Testis (tissue), 2 donors: ENCODE measurements at regions not wholly inside any gene's neighbourhood (a gene's known extent, or its start where the extent isn't known, plus 50 kb on each side); places are given as distances from the start of the nearest gene placed in this dataset.

ENCODE experiments used
- DNase-seq: peaks from one replicate; pipeline ENCODE4 v3.0.0-alpha.2; 2019
- H3K27ac ChIP-seq, 2 donors: fragments of 200-600 bp; sonication (generic); one replicate each; pipeline ENCODE4 v1.5.1; 2019
- H3K27me3 ChIP-seq: fragments of 200-600 bp; sonication (generic); one replicate; pipeline ENCODE4 v1.5.1; 2019
- H3K36me3 ChIP-seq: fragments of 200-600 bp; sonication (generic); one replicate; pipeline ENCODE4 v1.5.1; 2017; ENCODE audit warnings: low read depth; ENCODE audit errors: missing control alignments
- H3K4me1 ChIP-seq: fragments of 200-600 bp; sonication (generic); one replicate; pipeline ENCODE4 v1.5.1; 2019
- H3K4me3 ChIP-seq, 2 donors: fragments of 200-600 bp; sonication (generic); one replicate each; pipeline ENCODE4 v1.5.1; 2017 to 2019
- H3K9me3 ChIP-seq: fragments of 200-600 bp; sonication (generic); one replicate; pipeline ENCODE4 v1.5.1; 2017
- POLR2A ChIP-seq: fragments of 450-650 bp; IDR thresholded peaks from one replicate; pipeline ENCODE4 v1.6.1; 2017; ENCODE audit warnings: antibody characterized with exemption, mild to moderate bottlenecking, moderate library complexity
- WGBS, 2 donors: methylation state at CpG; one replicate each; pipeline ENCODE4 v1.1.5; 2018; 5-methylcytosine and 5-hydroxymethylcytosine counted together
- intact Hi-C: fragments of 100-400 bp; cut with DNase I; formaldehyde crosslinking; loops from one replicate; pipeline ENCODE4 v1.15.1; 2023; ENCODE audit warnings: low total_unique reads
- TF ChIP-seq, protein P1 (sequence below), 3 experiments: fragments of 450-650 bp in 2 of 3; fragments of 200-600 bp in 1 of 3; sonication (generic) in 1 of 3; IDR thresholded peaks; one replicate each; pipeline ENCODE4 v1.5.1; 2016 to 2019; ENCODE audit warnings: antibody characterized with exemption in 3 of 3, mild to moderate bottlenecking in 2 of 3, moderate library complexity in 1 of 3

- WGBS, 2 donors: 95 to 100% methylated on average over 1 of the region's 1 CpG
- no peak for TF ChIP-seq POLR2A
- TF ChIP-seq, protein P1, sequence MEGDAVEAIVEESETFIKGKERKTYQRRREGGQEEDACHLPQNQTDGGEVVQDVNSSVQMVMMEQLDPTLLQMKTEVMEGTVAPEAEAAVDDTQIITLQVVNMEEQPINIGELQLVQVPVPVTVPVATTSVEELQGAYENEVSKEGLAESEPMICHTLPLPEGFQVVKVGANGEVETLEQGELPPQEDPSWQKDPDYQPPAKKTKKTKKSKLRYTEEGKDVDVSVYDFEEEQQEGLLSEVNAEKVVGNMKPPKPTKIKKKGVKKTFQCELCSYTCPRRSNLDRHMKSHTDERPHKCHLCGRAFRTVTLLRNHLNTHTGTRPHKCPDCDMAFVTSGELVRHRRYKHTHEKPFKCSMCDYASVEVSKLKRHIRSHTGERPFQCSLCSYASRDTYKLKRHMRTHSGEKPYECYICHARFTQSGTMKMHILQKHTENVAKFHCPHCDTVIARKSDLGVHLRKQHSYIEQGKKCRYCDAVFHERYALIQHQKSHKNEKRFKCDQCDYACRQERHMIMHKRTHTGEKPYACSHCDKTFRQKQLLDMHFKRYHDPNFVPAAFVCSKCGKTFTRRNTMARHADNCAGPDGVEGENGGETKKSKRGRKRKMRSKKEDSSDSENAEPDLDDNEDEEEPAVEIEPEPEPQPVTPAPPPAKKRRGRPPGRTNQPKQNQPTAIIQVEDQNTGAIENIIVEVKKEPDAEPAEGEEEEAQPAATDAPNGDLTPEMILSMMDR (IDR thresholded peaks at IDR 0.05): no peak
- no peaks in the 10 kb centered on the region for H3K36me3 ChIP-seq
- no peak for DNase-seq
- H3K4me3 ChIP-seq: no peak overlapping the region
- intact Hi-C loops: no loop called here
- no peaks in the 10 kb centered on the region for H3K4me1 ChIP-seq
- no peaks in the 10 kb centered on the region for H3K27me3 ChIP-seq
- H3K27ac ChIP-seq: no peak overlapping the region
- H3K9me3 ChIP-seq: no peaks in the 10 kb centered on the region
Observed at GRCh38 chr1:96360036-96360795, 361.4 kb upstream of the PTBP2 start.

GRCh38 chr1:96361271-96361856 lies 360.2 kb upstream of the PTBP2 start:
- TF ChIP-seq, protein P1 (IDR thresholded peaks at IDR 0.05): no peak
- no peak for TF ChIP-seq POLR2A
- intact Hi-C loops: no loop called here
- no peaks in the 10 kb centered on the region for H3K36me3 ChIP-seq

GRCh38 chr1:96361961-96362360 lies 359.6 kb upstream of the PTBP2 start:
- H3K36me3 ChIP-seq: no peaks in the 10 kb centered on the region
- no peak for DNase-seq
- no peaks in the 10 kb centered on the region for H3K4me1 ChIP-seq
- no peaks in the 10 kb centered on the region for H3K27me3 ChIP-seq
- intact Hi-C loops: no loop called here
- H3K4me3 ChIP-seq: no peak overlapping the region
- no peak overlapping the region for H3K27ac ChIP-seq
- TF ChIP-seq POLR2A: no peak
- TF ChIP-seq, protein P1 (IDR thresholded peaks at IDR 0.05): no peak
- no peaks in the 10 kb centered on the region for H3K9me3 ChIP-seq

More at GRCh38 chr1:96361271-96361856, 360.2 kb upstream of the PTBP2 start:
- Histone ChIP-seq H3K4me3 (no peak overlapping the region), H3K27ac (no peak overlapping the region), H3K9me3 (no peaks in the 10 kb centered on the region), H3K4me1 (no peaks in the 10 kb centered on the region), H3K27me3 (no peaks in the 10 kb centered on the region)
- 86 to 97% methylated on average over 5 of the region's 5 CpGs for WGBS, 2 donors
- no peak for DNase-seq

DNA sequence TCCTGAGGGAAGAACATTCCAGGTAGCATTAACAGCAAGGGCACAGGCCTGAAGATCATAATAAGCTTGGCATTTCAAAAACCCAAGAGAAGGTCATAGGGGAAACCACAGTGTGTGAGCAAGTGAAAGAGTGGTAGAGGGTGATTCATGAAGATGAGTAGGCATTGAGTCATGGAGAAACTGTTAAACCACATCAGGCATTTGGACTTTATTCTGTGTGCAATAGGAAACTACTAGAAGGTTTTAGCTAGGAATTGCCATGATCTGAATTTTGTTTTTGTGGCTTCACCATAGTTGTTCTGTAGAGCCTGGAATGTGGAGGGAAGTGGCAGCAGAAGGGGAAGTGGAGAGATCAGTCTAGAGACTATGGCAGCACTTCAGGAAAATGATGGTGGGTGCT lies 359.0 kb upstream of the PTBP2 start:
- no peaks in the 10 kb centered on the region for H3K4me1 ChIP-seq
- TF ChIP-seq, protein P1 (IDR thresholded peaks at IDR 0.05): no peak
- no peaks in the 10 kb centered on the region for H3K36me3 ChIP-seq
- H3K9me3 ChIP-seq: no peaks in the 10 kb centered on the region
- H3K27ac ChIP-seq: no peak overlapping the region
- DNase-seq: no peak
- H3K4me3 ChIP-seq: no peak overlapping the region
- intact Hi-C loops: no loop called here
- H3K27me3 ChIP-seq: no peaks in the 10 kb centered on the region

DNA sequence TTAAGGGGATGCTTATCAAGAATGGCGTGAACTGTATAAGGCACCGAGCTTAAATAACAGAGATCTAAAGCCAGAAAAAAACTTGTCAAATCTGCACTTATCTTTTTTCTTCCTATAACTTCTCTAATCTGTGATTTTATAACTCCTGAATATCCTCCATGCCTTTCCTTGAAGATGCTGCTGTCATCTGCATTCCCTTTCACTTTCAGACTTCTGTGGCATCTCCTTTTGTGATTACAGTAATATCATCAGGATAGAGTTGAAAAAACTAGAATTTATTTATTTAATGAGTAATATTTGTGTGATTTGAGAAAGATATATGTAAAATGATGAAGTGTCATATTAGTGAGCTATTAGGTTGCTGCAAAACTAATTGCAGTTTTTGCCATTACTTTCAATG lies 357.8 kb upstream of the PTBP2 start:
- no peak for DNase-seq
- no peaks in the 10 kb centered on the region for H3K27me3 ChIP-seq
- H3K27ac ChIP-seq: no peak overlapping the region
- WGBS, 2 donors: 33 to 56% methylated on average over 2 of the region's 2 CpGs
- no peak overlapping the region for H3K4me3 ChIP-seq
- H3K9me3 ChIP-seq: no peaks in the 10 kb centered on the region
- TF ChIP-seq POLR2A: no peak
- TF ChIP-seq, protein P1 (IDR thresholded peaks at IDR 0.05): no peak
- intact Hi-C loops: no loop called here
- H3K36me3 ChIP-seq: no peaks in the 10 kb centered on the region
- H3K4me1 ChIP-seq: no peaks in the 10 kb centered on the region
